IMR-90 (cell line): ENCODE measurements at regions not wholly inside any gene's neighbourhood (a gene's known extent, or its start where the extent isn't known, plus 50 kb on each side); places are given as distances from the start of the nearest gene placed in this dataset.

Experiments used
- ATAC-seq: fragments of 200-7000 bp; cut with Tn5 transposase; 2 replicates; pipeline ENCODE4 v1.9.1; 2020; ENCODE audit warnings: low read depth, mild to moderate bottlenecking, moderate library complexity
- BruUV-seq: library from RNA; stranded (reverse); fragments of 400-500 nt; replicated peaks from 2 replicates; lab custom pipeline; 2021; lab: Mats Ljungman, UMichigan
- CTCF ChIA-PET: fragments of 300-600 bp; formaldehyde crosslinking; extraction: SDS; loops from one replicate; lab custom pipeline; 2021; ENCODE audit warnings: antibody characterized with exemption; lab: Yijun Ruan, JAX
- POLR2A ChIA-PET: fragments of 300-600 bp; sonication (Branson Sonifier 250); formaldehyde crosslinking; loops from one replicate; lab custom pipeline; 2022; ENCODE audit warnings: antibody characterized with exemption; ENCODE audit not compliant: unreplicated experiment; lab: Charles Lee
- DNase-seq: peaks from one replicate; pipeline ENCODE4 v3.0.0; 2013
- H2AFZ ChIP-seq: replicated peaks from 2 replicates; pipeline ENCODE3; 2013; ENCODE audit warnings: low read length, mild to moderate bottlenecking; ENCODE audit not compliant: poor library complexity
- H2AK5ac ChIP-seq: 2 replicates; pipeline ENCODE4 v1.6.1; 2013; ENCODE audit warnings: low read depth, low read length, inconsistent platforms
- H2AK9ac ChIP-seq: replicated peaks from 2 replicates; pipeline ENCODE3; 2013; ENCODE audit warnings: mild to moderate bottlenecking, low read depth, low read length, moderate library complexity; ENCODE audit not compliant: poor library complexity
- H2BK120ac ChIP-seq: 2 replicates; pipeline ENCODE4 v1.6.1; 2013; ENCODE audit warnings: low read depth, low read length, inconsistent platforms
- H2BK15ac ChIP-seq: 3 replicates; pipeline ENCODE4 v1.6.1; 2013; ENCODE audit warnings: low read depth, low read length, inconsistent platforms
- H2BK20ac ChIP-seq: 2 replicates; pipeline ENCODE4 v1.6.1; 2013; ENCODE audit warnings: low read depth, mild to moderate bottlenecking, inconsistent platforms, low read length, moderate library complexity
- H2BK5ac ChIP-seq: 2 replicates; pipeline ENCODE4 v1.6.1; 2013; ENCODE audit warnings: mild to moderate bottlenecking, low read depth, low read length, inconsistent platforms; ENCODE audit not compliant: poor library complexity, severe bottlenecking
- H3K14ac ChIP-seq: replicated peaks from 2 replicates; pipeline ENCODE4 v1.6.1; 2013; ENCODE audit warnings: low read depth, low read length, inconsistent platforms
- H3K18ac ChIP-seq: 2 replicates; pipeline ENCODE4 v1.6.1; 2013; ENCODE audit warnings: low read depth, low read length, control low read depth
- H3K23ac ChIP-seq: 2 replicates; pipeline ENCODE4 v1.6.1; 2013; ENCODE audit warnings: low read depth, low read length, inconsistent platforms
- H3K27ac ChIP-seq: 2 replicates; pipeline ENCODE4 v1.5.1; 2013; ENCODE audit warnings: mild to moderate bottlenecking, control low read depth, low read length; ENCODE audit not compliant: insufficient read depth
- H3K27me3 ChIP-seq: 2 replicates; pipeline ENCODE4 v1.6.1; 2013; ENCODE audit warnings: low read length; ENCODE audit not compliant: control insufficient read depth, insufficient read depth
- H3K36me3 ChIP-seq: 2 replicates; pipeline ENCODE4 v1.6.1; 2013; ENCODE audit warnings: low read length, mixed read lengths; ENCODE audit not compliant: control insufficient read depth, insufficient read depth
- H3K4ac ChIP-seq: 2 replicates; pipeline ENCODE4 v1.6.1; 2013; ENCODE audit warnings: low read depth, low read length, inconsistent platforms
- H3K4me1 ChIP-seq: 2 replicates; pipeline ENCODE4 v1.6.1; 2013; ENCODE audit warnings: low read length, mixed read lengths; ENCODE audit not compliant: control insufficient read depth, insufficient read depth
- H3K4me2 ChIP-seq: 2 replicates; pipeline ENCODE4 v1.6.1; 2013; ENCODE audit warnings: low read depth, mild to moderate bottlenecking, control low read depth, low read length, moderate library complexity
- H3K4me3 ChIP-seq: 2 replicates; pipeline ENCODE4 v1.5.1; 2013; ENCODE audit warnings: low read depth, mild to moderate bottlenecking, control low read depth, low read length, moderate library complexity; ENCODE audit not compliant: insufficient read depth
- H3K56ac ChIP-seq: 2 replicates; pipeline ENCODE4 v1.6.1; 2013; ENCODE audit warnings: low read length, inconsistent platforms; ENCODE audit not compliant: insufficient read depth; ENCODE audit errors: extremely low read depth
- H3K79me1 ChIP-seq, 2 experiments: 2 replicates each; pipeline ENCODE4 v1.6.1; 2013; ENCODE audit warnings: low read length in 2 of 2, inconsistent platforms in 1 of 2, low read depth in 1 of 2
- H3K9ac ChIP-seq: 2 replicates; pipeline ENCODE4 v1.6.1; 2013; ENCODE audit warnings: low read depth, low read length, control low read depth
- H3K9me1 ChIP-seq: 2 replicates; pipeline ENCODE4 v1.6.1; 2013; ENCODE audit warnings: low read length, inconsistent platforms; ENCODE audit not compliant: insufficient read depth
- H3K9me3 ChIP-seq: 2 replicates; pipeline ENCODE4 v1.6.1; 2013; ENCODE audit warnings: low read length; ENCODE audit not compliant: control insufficient read depth, insufficient read depth
- H4K20me1 ChIP-seq: 2 replicates; pipeline ENCODE4 v1.6.1; 2013; ENCODE audit warnings: low read length, inconsistent platforms; ENCODE audit not compliant: insufficient read depth
- H4K5ac ChIP-seq: 2 replicates; pipeline ENCODE4 v1.6.1; 2013; ENCODE audit warnings: mild to moderate bottlenecking, low read depth, low read length, control low read depth
- H4K8ac ChIP-seq, 2 experiments: 2 replicates each; pipeline ENCODE4 v1.6.1; 2013; ENCODE audit warnings: low read depth in 2 of 2, low read length in 2 of 2, control low read depth in 1 of 2, inconsistent platforms in 1 of 2
- H4K91ac ChIP-seq: 2 replicates; pipeline ENCODE4 v1.6.1; 2013; ENCODE audit warnings: low read depth, low read length, inconsistent platforms; ENCODE audit not compliant: insufficient read depth
- BHLHE40 ChIP-seq: fragments of 150-350 bp; IDR thresholded peaks from 2 replicates; pipeline ENCODE4 v1.6.1; 2016; ENCODE audit warnings: mild to moderate bottlenecking, low read depth, low read length
- CEBPB ChIP-seq: IDR thresholded peaks from 2 replicates; pipeline ENCODE4 v1.6.1; 2012; ENCODE audit warnings: low read depth, low read length, improper control_type of control experiment
- CHD1 ChIP-seq: IDR thresholded peaks from 2 replicates; pipeline ENCODE4 v1.6.1; 2012; ENCODE audit warnings: low read depth, low read length, improper control_type of control experiment
- FOS ChIP-seq: fragments of 150-350 bp; IDR thresholded peaks from 2 replicates; pipeline ENCODE4 v1.6.1; 2016; ENCODE audit warnings: low read depth, low read length
- MAFK ChIP-seq: IDR thresholded peaks from 2 replicates; pipeline ENCODE4 v1.6.1; 2012; ENCODE audit warnings: low read depth, low read length, improper control_type of control experiment
- MAZ ChIP-seq: IDR thresholded peaks from 2 replicates; pipeline ENCODE4 v1.6.1; 2012; ENCODE audit warnings: low read depth, mild to moderate bottlenecking, low read length, improper control_type of control experiment, moderate library complexity, borderline replicate concordance
- MXI1 ChIP-seq: IDR thresholded peaks from 2 replicates; pipeline ENCODE4 v1.6.1; 2012; ENCODE audit warnings: low read depth, mild to moderate bottlenecking, low read length, moderate library complexity, borderline replicate concordance
- NFE2L2 ChIP-seq: fragments of 150-350 bp; IDR thresholded peaks from 2 replicates; pipeline ENCODE4 v1.6.1; 2016; ENCODE audit warnings: low read depth, mild to moderate bottlenecking, low read length
- POLR2A ChIP-seq: IDR thresholded peaks from 2 replicates; pipeline ENCODE4 v1.6.1; 2012; ENCODE audit warnings: mild to moderate bottlenecking, low read depth, low read length
- RAD21 ChIP-seq: IDR thresholded peaks from 2 replicates; pipeline ENCODE4 v1.6.1; 2012; ENCODE audit warnings: low read length, improper control_type of control experiment
- RCOR1 ChIP-seq: IDR thresholded peaks from 2 replicates; pipeline ENCODE4 v1.6.1; 2012; ENCODE audit warnings: mild to moderate bottlenecking, low read length, improper control_type of control experiment; ENCODE audit not compliant: insufficient replicate concordance
- RFX5 ChIP-seq: IDR thresholded peaks from 2 replicates; pipeline ENCODE4 v1.8.0; 2012; ENCODE audit warnings: low read depth, mild to moderate bottlenecking, low read length, moderate library complexity
- SMC3 ChIP-seq: fragments of 150-350 bp; IDR thresholded peaks from 2 replicates; pipeline ENCODE4 v1.6.1; 2016; ENCODE audit warnings: low read depth, mild to moderate bottlenecking, antibody characterized with exemption, low read length, moderate library complexity
- WGBS, 2 experiments: methylation state at CpG; one replicate each; pipeline versions ENCODE4 v1.1.5 to v1.1.7; 2013; ENCODE audit warnings: missing lambda C conversion rate in 2 of 2; ENCODE audit not compliant: insufficient read length in 1 of 2; ENCODE audit errors: extremely low coverage in 2 of 2; 5-methylcytosine and 5-hydroxymethylcytosine counted together
- dilution Hi-C: fragments of 300-500 bp; cut with HindIII; formaldehyde crosslinking; loops from one replicate; pipeline ENCODE4 v1.14.3; 2018; ENCODE audit warnings: low sequenced_read_pairs; ENCODE audit not compliant: unreplicated experiment
- in situ Hi-C: fragments of 300-500 bp; cut with MboI; formaldehyde crosslinking; loops from 3 replicates; pipeline ENCODE4 v1.14.3; 2019; ENCODE audit warnings: low sequenced_read_pairs, inconsistent platforms, mixed read lengths
- intact Hi-C: fragments of 100-400 bp; cut with micrococcal nuclease; formaldehyde crosslinking; loops from 2 replicates; pipeline ENCODE4 v1.10.0; 2022
- TF ChIP-seq, protein P1 (sequence below): conservative IDR thresholded peaks from 2 replicates; pipeline ENCODE4 v1.5.1; 2012; ENCODE audit warnings: mild to moderate bottlenecking, low read depth, low read length, improper control_type of control experiment
- TF ChIP-seq, protein P2 (sequence below): fragments of 150-350 bp; IDR thresholded peaks from 2 replicates; pipeline ENCODE4 v1.6.1; 2016; ENCODE audit warnings: low read depth, mild to moderate bottlenecking, low read length, moderate library complexity, borderline replicate concordance
- TF ChIP-seq, protein P3 (sequence below): fragments of 150-350 bp; IDR thresholded peaks from 2 replicates; pipeline ENCODE4 v1.6.1; 2017; ENCODE audit warnings: mild to moderate bottlenecking, antibody characterized with exemption, low read length, low read depth

DNA sequence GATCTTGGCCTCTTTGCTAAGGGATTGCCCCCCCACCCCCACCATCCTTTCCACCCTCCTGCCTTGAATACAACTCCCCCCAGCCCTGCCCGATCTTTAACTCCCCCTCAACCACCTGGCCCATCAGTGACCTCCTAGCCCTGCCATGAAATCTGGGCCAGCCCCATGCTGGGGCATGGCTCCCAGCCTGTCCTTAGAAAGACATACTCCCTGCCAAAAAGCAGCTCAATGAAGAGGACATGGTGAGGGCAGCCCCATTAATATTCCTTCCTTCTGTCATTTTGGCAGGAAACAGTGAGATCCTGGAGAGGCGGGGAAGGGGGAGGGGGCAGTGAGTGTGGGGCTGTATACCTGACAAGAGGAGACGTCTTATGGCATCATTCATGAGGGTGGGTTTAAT is 66.8 kb upstream of the DISP3 start:
- no peak overlapping the region for H3K4ac ChIP-seq
- no peak overlapping the region for H3K4me2 ChIP-seq
- H3K27ac ChIP-seq: no peak overlapping the region
- intact Hi-C loops: no loop called here
- no peak overlapping the region for H3K9ac ChIP-seq
- no peak overlapping the region for H2AK5ac ChIP-seq
- no peaks in the 10 kb centered on the region for H3K79me1 ChIP-seq
- H2AK9ac ChIP-seq: no peak overlapping the region
- H4K20me1 ChIP-seq: no peaks in the 10 kb centered on the region
- no peak overlapping the region for H3K18ac ChIP-seq
- no peak overlapping the region for H3K56ac ChIP-seq
- H3K4me1 ChIP-seq: no peaks in the 10 kb centered on the region
- H4K8ac ChIP-seq: no peak overlapping the region
- H3K23ac ChIP-seq: no peak overlapping the region
- H3K14ac ChIP-seq: no peak overlapping the region
- CTCF ChIA-PET: no interaction called here
- POLR2A ChIA-PET: no interaction called here
- H2AFZ ChIP-seq: no peak overlapping the region
- no TSS peak for BruUV-seq
- no peak overlapping the region for H3K4me3 ChIP-seq
- 20% methylated on average over 1 of the region's 3 CpGs; no CpG with 5 or more reads in 1 of the 2 experiments for WGBS, 2 experiments
- H2BK15ac ChIP-seq: no peak overlapping the region
- no peaks in the 10 kb centered on the region for H3K9me1 ChIP-seq
- TF ChIP-seq, protein P1, sequence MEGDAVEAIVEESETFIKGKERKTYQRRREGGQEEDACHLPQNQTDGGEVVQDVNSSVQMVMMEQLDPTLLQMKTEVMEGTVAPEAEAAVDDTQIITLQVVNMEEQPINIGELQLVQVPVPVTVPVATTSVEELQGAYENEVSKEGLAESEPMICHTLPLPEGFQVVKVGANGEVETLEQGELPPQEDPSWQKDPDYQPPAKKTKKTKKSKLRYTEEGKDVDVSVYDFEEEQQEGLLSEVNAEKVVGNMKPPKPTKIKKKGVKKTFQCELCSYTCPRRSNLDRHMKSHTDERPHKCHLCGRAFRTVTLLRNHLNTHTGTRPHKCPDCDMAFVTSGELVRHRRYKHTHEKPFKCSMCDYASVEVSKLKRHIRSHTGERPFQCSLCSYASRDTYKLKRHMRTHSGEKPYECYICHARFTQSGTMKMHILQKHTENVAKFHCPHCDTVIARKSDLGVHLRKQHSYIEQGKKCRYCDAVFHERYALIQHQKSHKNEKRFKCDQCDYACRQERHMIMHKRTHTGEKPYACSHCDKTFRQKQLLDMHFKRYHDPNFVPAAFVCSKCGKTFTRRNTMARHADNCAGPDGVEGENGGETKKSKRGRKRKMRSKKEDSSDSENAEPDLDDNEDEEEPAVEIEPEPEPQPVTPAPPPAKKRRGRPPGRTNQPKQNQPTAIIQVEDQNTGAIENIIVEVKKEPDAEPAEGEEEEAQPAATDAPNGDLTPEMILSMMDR: no peak
- TF ChIP-seq MAZ (no peak), NFE2L2 (no peak), POLR2A (no peak), MXI1 (no peak), FOS (no peak), BHLHE40 (no peak), RFX5 (no peak), CHD1 (no peak), SMC3 (no peak), CEBPB (no peak), RCOR1 (no peak), MAFK (no peak), RAD21 (no peak)
- TF ChIP-seq, protein P2, sequence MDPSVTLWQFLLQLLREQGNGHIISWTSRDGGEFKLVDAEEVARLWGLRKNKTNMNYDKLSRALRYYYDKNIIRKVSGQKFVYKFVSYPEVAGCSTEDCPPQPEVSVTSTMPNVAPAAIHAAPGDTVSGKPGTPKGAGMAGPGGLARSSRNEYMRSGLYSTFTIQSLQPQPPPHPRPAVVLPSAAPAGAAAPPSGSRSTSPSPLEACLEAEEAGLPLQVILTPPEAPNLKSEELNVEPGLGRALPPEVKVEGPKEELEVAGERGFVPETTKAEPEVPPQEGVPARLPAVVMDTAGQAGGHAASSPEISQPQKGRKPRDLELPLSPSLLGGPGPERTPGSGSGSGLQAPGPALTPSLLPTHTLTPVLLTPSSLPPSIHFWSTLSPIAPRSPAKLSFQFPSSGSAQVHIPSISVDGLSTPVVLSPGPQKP: no peak
- TF ChIP-seq, protein P3, sequence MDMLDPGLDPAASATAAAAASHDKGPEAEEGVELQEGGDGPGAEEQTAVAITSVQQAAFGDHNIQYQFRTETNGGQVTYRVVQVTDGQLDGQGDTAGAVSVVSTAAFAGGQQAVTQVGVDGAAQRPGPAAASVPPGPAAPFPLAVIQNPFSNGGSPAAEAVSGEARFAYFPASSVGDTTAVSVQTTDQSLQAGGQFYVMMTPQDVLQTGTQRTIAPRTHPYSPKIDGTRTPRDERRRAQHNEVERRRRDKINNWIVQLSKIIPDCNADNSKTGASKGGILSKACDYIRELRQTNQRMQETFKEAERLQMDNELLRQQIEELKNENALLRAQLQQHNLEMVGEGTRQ: no peak
- no peaks in the 10 kb centered on the region for H3K9me3 ChIP-seq
- no peak overlapping the region for H4K91ac ChIP-seq
- in situ Hi-C loops: no loop called here
- DNase-seq: no peak
- H3K36me3 ChIP-seq: no peaks in the 10 kb centered on the region
- no peak overlapping the region for H4K5ac ChIP-seq
- H2BK120ac ChIP-seq: no peak overlapping the region
- dilution Hi-C loops: no loop called here
- peaks cover 3% of the 10 kb centered on the region for H3K27me3 ChIP-seq
- ATAC-seq: no peak
- no peak overlapping the region for H2BK20ac ChIP-seq
- no peak overlapping the region for H2BK5ac ChIP-seq
